Thymus (tissue), 11 donors: ENCODE measurements at regions not wholly inside any gene's neighbourhood (a gene's known extent, or its start where the extent isn't known, plus 50 kb on each side); places are given as distances from the start of the nearest gene placed in this dataset.

Source experiments
- DNase-seq, 9 donors: peaks; one replicate each; pipeline ENCODE4 v3.0.0-alpha.2; 2013; ENCODE audit warnings: low spot score in 9 of 9, low read depth in 6 of 9, missing footprints in 1 of 9
- H3K27ac ChIP-seq, 2 donors: one replicate each; pipeline ENCODE4 v1.5.1; 2013; ENCODE audit warnings: control low read depth in 1 of 2, low read depth in 1 of 2, low read length in 1 of 2, mild to moderate bottlenecking in 1 of 2, moderate library complexity in 1 of 2
- H3K27me3 ChIP-seq, 2 donors: one replicate each; pipeline ENCODE4 v1.5.1; 2013; ENCODE audit warnings: low read length in 1 of 2; ENCODE audit not compliant: control insufficient read depth in 2 of 2, insufficient read depth in 1 of 2
- H3K36me3 ChIP-seq, 2 donors: one replicate each; pipeline ENCODE4 v1.5.1; 2013; ENCODE audit warnings: low read length in 1 of 2, mild to moderate bottlenecking in 1 of 2, moderate library complexity in 1 of 2; ENCODE audit not compliant: control insufficient read depth in 2 of 2, insufficient read depth in 2 of 2
- H3K4me1 ChIP-seq, 2 donors: one replicate each; pipeline ENCODE4 v1.5.1; 2013; ENCODE audit warnings: low read length in 2 of 2; ENCODE audit not compliant: control insufficient read depth in 2 of 2, insufficient read depth in 2 of 2
- H3K4me3 ChIP-seq, 2 donors: one replicate each; pipeline ENCODE4 v1.5.1; 2013; ENCODE audit warnings: low read length in 2 of 2, control low read depth in 1 of 2, mild to moderate bottlenecking in 1 of 2
- H3K9me3 ChIP-seq, 2 donors: one replicate each; pipeline ENCODE4 v1.5.1; 2013; ENCODE audit warnings: low read length in 1 of 2, mild to moderate bottlenecking in 1 of 2; ENCODE audit not compliant: control insufficient read depth in 2 of 2, insufficient read depth in 1 of 2
- WGBS: extraction: QIAGEN DNeasy Blood & Tissue Kit; methylation state at CpG from one replicate; pipeline ENCODE4 v1.1.7; 2013; 5-methylcytosine and 5-hydroxymethylcytosine counted together
- donor health status: healthy.

DNA sequence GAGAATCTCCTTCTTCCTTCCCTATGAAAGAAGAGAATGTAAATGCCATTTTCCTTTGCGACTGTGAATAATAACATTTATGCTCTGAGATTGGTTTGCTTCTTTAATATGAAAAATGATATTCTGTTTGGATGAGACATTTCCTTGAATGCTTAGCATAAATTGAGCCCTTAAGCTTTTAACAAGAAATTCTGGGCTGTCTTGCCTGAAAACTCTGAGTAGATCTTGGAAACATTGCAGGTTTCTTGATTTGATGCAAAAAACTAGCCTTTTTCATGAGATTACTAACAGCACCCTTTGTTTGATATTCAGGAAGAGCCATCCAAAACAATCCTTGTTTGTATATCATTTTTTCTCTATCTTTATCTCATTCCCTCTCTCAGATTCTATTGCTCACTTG, 272.5 kb downstream of the TMEM38B start:
- no peak for DNase-seq
- WGBS: 89% methylated on average over 1 of the region's 1 CpG
- Histone ChIP-seq H3K9me3 (no peaks in the 10 kb centered on the region), H3K36me3 (no peaks in the 10 kb centered on the region), H3K27me3 (no peaks in the 10 kb centered on the region), H3K4me3 (no peak overlapping the region), H3K27ac (no peak overlapping the region), H3K4me1 (no peaks in the 10 kb centered on the region)

DNA sequence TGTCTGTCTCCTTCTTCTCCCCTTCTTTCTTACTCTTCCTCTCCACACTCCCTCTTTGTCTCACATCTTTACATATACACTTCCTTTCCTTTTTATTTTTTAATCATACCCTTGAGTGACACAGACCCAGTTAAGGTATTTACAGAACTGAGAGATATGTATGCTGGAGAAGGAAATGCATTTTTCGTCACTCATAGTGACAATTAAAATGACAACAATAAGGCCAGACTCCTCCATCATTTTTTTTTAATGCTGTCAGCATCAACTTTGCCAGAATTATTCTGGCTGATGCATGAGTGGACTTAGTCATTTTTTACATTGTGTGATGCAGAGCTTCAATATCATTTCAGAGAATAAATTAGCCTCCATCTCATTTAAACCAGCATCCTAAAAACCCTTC, 272.9 kb downstream of the TMEM38B start:
- H3K27ac ChIP-seq: no peak overlapping the region
- no peaks in the 10 kb centered on the region for H3K27me3 ChIP-seq
- 91% methylated on average over 1 of the region's 1 CpG for WGBS
- H3K4me3 ChIP-seq: no peak overlapping the region
- no peak for DNase-seq
- H3K9me3 ChIP-seq: no peaks in the 10 kb centered on the region
- no peaks in the 10 kb centered on the region for H3K36me3 ChIP-seq
- no peaks in the 10 kb centered on the region for H3K4me1 ChIP-seq

DNA sequence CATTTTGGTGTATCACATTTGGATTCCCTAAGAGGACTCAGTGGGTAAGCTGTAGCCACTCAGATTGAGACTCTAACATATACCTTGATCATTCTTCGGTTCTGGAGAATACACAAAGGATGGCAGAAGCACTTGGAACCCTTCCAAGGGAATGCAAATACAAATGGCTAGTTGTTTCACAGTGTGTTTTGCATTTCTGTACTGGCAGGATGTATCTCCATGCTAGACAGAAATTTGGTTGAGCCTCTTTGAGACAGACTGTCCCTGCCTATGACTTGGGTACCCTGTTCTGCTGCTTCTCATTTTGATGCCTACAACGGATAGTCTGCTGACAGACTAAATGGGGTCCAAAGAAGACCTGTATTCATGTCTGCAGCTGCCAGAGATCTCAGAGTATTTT, 273.5 kb downstream of the TMEM38B start:
- DNase-seq: no peak
- no peaks in the 10 kb centered on the region for H3K9me3 ChIP-seq
- no peak overlapping the region for H3K27ac ChIP-seq
- no peak overlapping the region for H3K4me3 ChIP-seq
- no peaks in the 10 kb centered on the region for H3K27me3 ChIP-seq
- no peaks in the 10 kb centered on the region for H3K4me1 ChIP-seq
- no peaks in the 10 kb centered on the region for H3K36me3 ChIP-seq
- 94% methylated on average over 2 of the region's 2 CpGs for WGBS

DNA sequence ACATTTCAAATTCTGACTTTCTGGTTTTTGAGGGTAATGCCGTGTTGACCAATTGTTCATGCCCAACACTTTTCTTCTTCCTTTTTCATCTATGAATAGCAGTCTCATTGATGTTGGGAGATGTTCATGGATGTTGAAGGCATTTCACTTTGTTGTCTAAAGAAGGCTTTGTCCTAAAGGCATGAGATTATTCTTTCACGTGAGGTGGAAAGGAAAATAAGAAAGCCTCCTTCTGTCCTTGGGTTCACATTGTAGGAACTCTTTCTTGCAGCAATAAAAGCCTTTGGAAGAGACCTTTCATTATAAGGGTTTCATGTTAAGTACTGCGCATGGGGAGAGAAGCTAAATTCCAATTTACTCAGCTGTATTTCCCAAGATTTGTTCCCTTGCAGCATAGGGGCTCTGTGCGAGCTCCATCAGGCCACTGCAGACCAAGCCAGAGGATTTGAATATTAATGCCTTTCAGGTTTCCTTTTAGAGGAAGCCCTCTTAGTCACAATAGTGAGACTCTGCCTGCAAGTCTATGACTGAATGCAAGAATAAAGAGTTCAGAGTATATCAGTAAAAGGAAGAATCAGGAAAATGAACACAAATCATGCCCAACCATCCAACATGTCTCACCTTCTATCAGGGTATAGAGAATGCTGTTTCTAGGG, 274.6 kb downstream of the TMEM38B start:
- Histone ChIP-seq H3K9me3 (no peaks in the 10 kb centered on the region), H3K27me3 (no peaks in the 10 kb centered on the region), H3K27ac (no peak overlapping the region), H3K36me3 (no peaks in the 10 kb centered on the region), H3K4me1 (no peaks in the 10 kb centered on the region), H3K4me3 (no peak overlapping the region)
- WGBS: 98% methylated on average over 4 of the region's 4 CpGs
- DNase-seq: no peak

DNA sequence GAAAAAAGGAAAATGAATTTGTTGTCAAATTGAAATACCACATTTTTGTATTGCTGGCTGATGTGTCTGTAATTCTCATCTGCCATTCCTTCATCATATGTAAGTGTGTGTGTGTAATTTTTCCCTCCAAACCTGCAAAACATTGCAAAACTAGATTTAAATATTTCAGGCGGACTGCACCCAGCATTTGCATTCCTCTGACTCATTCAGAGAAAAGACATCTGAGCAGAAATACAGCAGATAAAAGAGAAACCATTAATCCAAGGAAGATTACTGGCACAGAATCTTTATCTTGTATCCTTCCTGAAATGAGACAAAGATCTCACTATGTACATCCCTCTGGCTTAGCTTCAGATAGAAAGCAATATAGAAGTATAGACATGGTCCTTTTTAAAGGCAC, 275.3 kb downstream of the TMEM38B start:
- H3K27ac ChIP-seq: no peak overlapping the region
- 95% methylated on average over 1 of the region's 1 CpG for WGBS
- H3K36me3 ChIP-seq: no peaks in the 10 kb centered on the region
- H3K9me3 ChIP-seq: no peaks in the 10 kb centered on the region
- no peaks in the 10 kb centered on the region for H3K27me3 ChIP-seq
- DNase-seq: no peak
- no peaks in the 10 kb centered on the region for H3K4me1 ChIP-seq
- H3K4me3 ChIP-seq: no peak overlapping the region

DNA sequence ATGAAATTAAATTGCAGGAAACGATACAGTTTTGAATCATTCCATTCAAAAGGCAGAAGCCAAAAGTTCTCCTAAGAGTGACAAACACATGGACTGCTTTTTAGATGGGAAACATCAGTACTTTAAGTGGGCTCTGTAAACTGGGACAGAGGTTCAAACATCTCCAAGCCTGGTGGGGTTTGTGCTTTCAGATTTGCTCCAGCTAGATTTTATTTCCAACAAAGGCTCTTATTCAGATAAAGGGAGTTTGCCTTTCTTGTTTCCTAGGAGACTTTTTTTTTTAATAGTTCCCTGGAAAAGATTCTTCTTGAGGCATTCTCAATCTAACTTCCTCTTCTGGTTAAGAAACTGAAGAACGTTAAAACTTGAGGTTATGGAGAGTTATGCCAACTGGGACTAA, 277.6 kb downstream of the TMEM38B start:
- Histone ChIP-seq H3K27me3 (no peaks in the 10 kb centered on the region), H3K4me1 (no peaks in the 10 kb centered on the region), H3K9me3 (no peaks in the 10 kb centered on the region), H3K36me3 (no peaks in the 10 kb centered on the region), H3K4me3 (no peak overlapping the region), H3K27ac (no peak overlapping the region)
- no peak for DNase-seq
- WGBS: 58% methylated on average over 2 of the region's 2 CpGs

DNA sequence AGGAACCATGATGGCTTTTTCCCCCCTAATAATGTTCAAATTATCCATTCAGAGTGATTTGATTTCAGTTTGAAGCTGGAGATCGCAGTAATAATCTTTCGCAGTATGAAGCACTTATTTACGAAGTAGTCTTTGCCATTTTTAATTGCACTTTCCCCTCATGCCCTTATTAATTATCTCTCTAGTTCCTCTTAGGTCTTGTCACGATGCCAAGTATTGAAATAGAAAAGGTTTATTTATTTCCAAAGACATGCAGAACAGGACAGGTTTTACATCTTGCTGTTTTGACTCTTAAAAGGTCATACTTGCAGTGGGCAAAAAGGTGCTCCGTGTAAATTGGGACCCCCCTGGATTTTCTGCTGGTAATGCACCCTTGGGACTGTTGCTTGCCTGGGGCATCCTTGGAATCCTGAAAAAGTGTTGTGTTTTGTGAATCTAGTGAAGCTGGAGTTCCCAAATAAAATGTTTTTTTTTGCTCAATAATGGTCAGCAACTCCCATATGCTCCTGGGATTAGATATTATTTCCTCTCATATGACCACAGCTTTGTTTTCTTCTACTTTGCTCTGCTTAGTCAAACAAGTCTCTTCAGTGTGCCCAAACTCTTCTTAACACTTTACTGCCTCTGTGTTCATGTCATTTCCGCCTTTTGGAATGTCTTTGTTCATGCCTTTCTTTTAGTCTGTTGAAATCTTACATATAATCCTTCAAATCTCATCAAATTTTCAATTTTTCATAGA, 278.3 kb downstream of the TMEM38B start:
- no peak for DNase-seq
- no peaks in the 10 kb centered on the region for H3K4me1 ChIP-seq
- no peaks in the 10 kb centered on the region for H3K36me3 ChIP-seq
- H3K4me3 ChIP-seq: no peak overlapping the region
- 89% methylated on average over 6 of the region's 6 CpGs for WGBS
- no peaks in the 10 kb centered on the region for H3K9me3 ChIP-seq
- no peaks in the 10 kb centered on the region for H3K27me3 ChIP-seq
- H3K27ac ChIP-seq: no peak overlapping the region

DNA sequence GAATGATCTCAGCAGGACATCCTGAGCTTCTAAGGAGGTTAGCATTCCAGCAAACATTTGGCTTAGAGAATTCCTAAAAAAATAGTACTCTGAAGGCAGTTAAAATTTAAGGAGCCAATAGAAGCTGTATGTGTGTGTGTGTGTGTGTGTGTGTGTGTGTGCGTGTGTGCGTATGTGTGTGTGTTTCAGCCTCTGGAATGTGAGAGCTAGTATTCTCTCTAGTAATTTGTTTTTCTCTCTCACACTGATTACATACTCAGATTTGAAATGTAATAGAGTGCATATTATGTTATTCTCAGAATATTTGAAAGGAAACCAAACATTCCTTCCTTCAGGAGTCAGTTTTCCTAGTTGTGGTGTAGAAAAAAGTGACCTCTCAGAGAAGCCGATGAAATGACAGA, 279.6 kb downstream of the TMEM38B start:
- Histone ChIP-seq H3K9me3 (no peaks in the 10 kb centered on the region), H3K4me3 (no peak overlapping the region), H3K27ac (no peak overlapping the region), H3K36me3 (no peaks in the 10 kb centered on the region), H3K27me3 (no peaks in the 10 kb centered on the region), H3K4me1 (no peaks in the 10 kb centered on the region)
- 79% methylated on average over 3 of the region's 3 CpGs for WGBS
- no peak for DNase-seq

DNA sequence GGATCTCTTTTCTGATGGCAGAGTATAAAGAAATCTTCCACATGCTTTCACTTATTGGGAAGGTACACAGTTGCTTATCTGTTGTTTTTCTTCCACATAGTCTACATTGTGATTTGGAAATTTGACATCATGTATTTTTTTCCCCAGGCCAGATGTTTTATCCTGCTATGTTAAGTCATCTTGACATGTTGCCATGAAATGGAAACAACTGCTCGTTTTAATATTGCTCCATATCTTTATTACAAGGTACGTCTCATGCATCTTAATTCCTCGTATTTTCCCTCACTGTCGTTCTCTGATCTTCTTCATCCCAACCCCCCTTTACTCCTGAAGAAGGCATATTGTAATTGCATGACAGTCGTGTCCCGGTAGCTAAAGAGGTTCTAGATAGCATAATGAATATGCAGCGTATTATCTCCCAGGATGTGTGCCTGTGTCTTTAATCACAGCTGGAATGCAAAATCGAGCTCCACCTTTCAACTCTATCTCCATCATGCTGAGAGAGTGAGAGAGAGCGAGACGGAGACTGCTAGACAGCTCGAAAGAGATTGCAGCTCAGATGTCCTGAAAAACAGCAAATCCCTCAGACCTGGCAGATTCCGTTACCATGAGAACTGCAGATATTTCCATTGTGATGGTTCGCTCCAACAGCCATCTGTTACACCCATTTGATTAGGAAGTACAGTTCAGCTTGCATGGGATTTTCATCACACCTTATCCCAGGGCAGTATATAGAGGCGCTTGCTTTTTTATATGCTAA, 281.7 kb downstream of the TMEM38B start:
- H3K4me1 ChIP-seq: no peaks in the 10 kb centered on the region
- H3K4me3 ChIP-seq: no peak overlapping the region
- DNase-seq: no peak
- H3K27me3 ChIP-seq: no peaks in the 10 kb centered on the region
- H3K9me3 ChIP-seq: no peaks in the 10 kb centered on the region
- WGBS: 92% methylated on average over 14 of the region's 14 CpGs
- H3K27ac ChIP-seq: no peak overlapping the region
- H3K36me3 ChIP-seq: no peaks in the 10 kb centered on the region
